ENCODE measurements at regions not wholly inside any gene's neighbourhood (a gene's known extent, or its start where the extent isn't known, plus 50 kb on each side); places are given as distances from the start of the nearest gene placed in this dataset.

DNA sequence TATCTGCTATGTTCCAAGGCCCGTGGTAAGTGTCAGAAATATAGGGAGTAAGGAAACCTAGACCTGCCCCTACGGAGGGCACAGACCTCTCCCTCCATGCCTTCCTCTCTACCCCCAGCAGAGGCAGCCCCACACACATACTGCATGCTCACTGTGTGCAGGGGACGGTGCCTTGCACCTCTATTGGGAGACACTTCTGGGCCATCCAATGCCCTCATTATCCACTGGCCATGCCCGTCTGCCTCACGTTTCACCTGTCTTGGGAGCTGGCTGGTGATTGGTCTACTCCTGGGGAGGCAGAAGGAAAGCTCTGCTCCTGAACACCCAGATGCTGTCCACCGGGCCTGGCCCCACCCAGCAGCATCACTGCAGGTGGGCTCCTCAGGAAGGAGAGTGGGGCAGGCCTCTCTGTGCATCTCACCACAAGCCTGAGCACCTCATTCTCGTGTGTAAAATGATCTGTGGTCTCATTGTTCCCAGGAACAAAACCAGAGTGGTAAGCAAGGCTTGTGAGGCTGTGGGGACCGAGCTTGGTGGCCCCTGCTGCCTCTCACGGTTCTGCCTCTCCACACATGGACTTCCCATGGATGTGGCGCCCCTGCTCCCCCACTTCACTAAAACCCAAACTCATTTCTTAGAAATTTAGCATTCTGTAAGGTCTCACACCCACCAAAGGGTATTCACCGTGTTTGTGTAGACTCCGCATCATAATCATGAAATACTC, 312.5 kb upstream of the HS6ST1 start:
- no peaks in the 10 kb centered on the region for H3K9me3 ChIP-seq (ENCODE audit: insufficient read depth, low read depth)
- no peaks in the 10 kb centered on the region for H3K4me1 ChIP-seq (replicated peaks; ENCODE audit: insufficient read depth)
- H3K79me2 ChIP-seq (ENCODE audit: low read depth) = no peaks in the 10 kb centered on the region
- H3K4me3 ChIP-seq = no peak overlapping the region
- peaks cover 19% of the 10 kb centered on the region; the same call in 1 of the 2 replicates for H3K27me3 ChIP-seq (ENCODE audit: insufficient read depth, low read depth)
- H3K27ac ChIP-seq = no peak overlapping the region
- no peaks in the 10 kb centered on the region for H3K9me2 ChIP-seq (ENCODE audit: insufficient read depth)
- no peak overlapping the region for H3K4me2 ChIP-seq
- intact Hi-C loops (cut with micrococcal nuclease; ENCODE audit: unreplicated experiment) = no loop called here
- no peaks in the 10 kb centered on the region for H4K20me1 ChIP-seq (ENCODE audit: insufficient read depth)
- H2AFZ ChIP-seq = no peak overlapping the region
- TF ChIP-seq EZH2 (IDR thresholded peaks at IDR 0.05; ENCODE audit: low read depth) (no peak), CTCF (conservative IDR thresholded peaks at IDR 0.05) (no peak)
- BruUV-seq (replicated peaks) = no TSS peak
- ChIA-PET POLR2A (ENCODE audit: unreplicated experiment) (no interaction called here), CTCF (no interaction called here)
- H3K36me3 ChIP-seq (ENCODE audit: low read depth) = no peaks in the 10 kb centered on the region
- no peaks in the 10 kb centered on the region for H3F3A ChIP-seq (ENCODE audit: insufficient read depth, low read depth)
- no peak for DNase-seq

- DNase-seq = no peak
- TF ChIP-seq CTCF (conservative IDR thresholded peaks at IDR 0.05) (no peak), EZH2 (IDR thresholded peaks at IDR 0.05; ENCODE audit: low read depth) (no peak)
- H3K79me2 ChIP-seq (ENCODE audit: low read depth) = no peaks in the 10 kb centered on the region
- H3K27ac ChIP-seq = no peak overlapping the region
- no peaks in the 10 kb centered on the region for H3F3A ChIP-seq (ENCODE audit: insufficient read depth, low read depth)
- intact Hi-C loops (cut with micrococcal nuclease; ENCODE audit: unreplicated experiment) = no loop called here
- no peak overlapping the region for H3K4me2 ChIP-seq
- H3K9me3 ChIP-seq (ENCODE audit: insufficient read depth, low read depth) = no peaks in the 10 kb centered on the region
- no peaks in the 10 kb centered on the region for H3K9me2 ChIP-seq (ENCODE audit: insufficient read depth)
- H3K36me3 ChIP-seq (ENCODE audit: low read depth) = no peaks in the 10 kb centered on the region
- no peak overlapping the region for H3K4me3 ChIP-seq
- no peak overlapping the region for H2AFZ ChIP-seq
- ChIA-PET CTCF (no interaction called here), POLR2A (ENCODE audit: unreplicated experiment) (no interaction called here)
- no peaks in the 10 kb centered on the region for H4K20me1 ChIP-seq (ENCODE audit: insufficient read depth)
- no TSS peak for BruUV-seq (replicated peaks)
- no peaks in the 10 kb centered on the region for H3K4me1 ChIP-seq (replicated peaks; ENCODE audit: insufficient read depth)
- peaks cover 19% of the 10 kb centered on the region; the same call in 1 of the 2 replicates for H3K27me3 ChIP-seq (ENCODE audit: insufficient read depth, low read depth)
These were observed 313.2 kb upstream of the HS6ST1 start for GRCh38 chr2:128631698-128632500.

DNA sequence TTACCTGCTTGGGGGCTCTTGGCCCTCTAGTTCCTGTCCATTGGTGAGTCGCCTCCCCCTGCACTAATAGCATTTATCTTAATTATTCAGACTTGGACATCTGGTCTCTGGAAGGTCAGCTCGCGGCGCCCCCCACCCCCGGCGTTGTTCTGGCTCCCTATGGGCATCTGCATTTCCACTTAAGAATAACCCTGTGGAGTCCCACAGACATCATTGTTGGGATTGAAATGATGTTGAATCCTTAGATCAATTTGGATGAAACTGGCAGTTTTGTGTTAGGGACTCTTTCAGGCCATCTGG, 313.8 kb upstream of the HS6ST1 start:
- Histone ChIP-seq H3K79me2 (ENCODE audit: low read depth) (no peaks in the 10 kb centered on the region), H3K9me3 (ENCODE audit: insufficient read depth, low read depth) (no peaks in the 10 kb centered on the region), H3K4me2 (no peak overlapping the region), H3F3A (ENCODE audit: insufficient read depth, low read depth) (no peaks in the 10 kb centered on the region), H3K4me1 (replicated peaks; ENCODE audit: insufficient read depth) (no peaks in the 10 kb centered on the region), H3K4me3 (no peak overlapping the region), H3K27me3 (ENCODE audit: insufficient read depth, low read depth) (peaks cover 19% of the 10 kb centered on the region; the same call in 1 of the 2 replicates), H3K9me2 (ENCODE audit: insufficient read depth) (no peaks in the 10 kb centered on the region), H2AFZ (no peak overlapping the region), H3K27ac (no peak overlapping the region), H3K36me3 (ENCODE audit: low read depth) (no peaks in the 10 kb centered on the region), H4K20me1 (ENCODE audit: insufficient read depth) (no peaks in the 10 kb centered on the region)
- CTCF ChIA-PET = no interaction called here
- no peak for DNase-seq
- TF ChIP-seq EZH2 (IDR thresholded peaks at IDR 0.05; ENCODE audit: low read depth) = no peak
- TF ChIP-seq CTCF (conservative IDR thresholded peaks at IDR 0.05) = no peak
- POLR2A ChIA-PET (ENCODE audit: unreplicated experiment) = no interaction called here
- no TSS peak for BruUV-seq (replicated peaks)
- intact Hi-C loops (cut with micrococcal nuclease; ENCODE audit: unreplicated experiment) = no loop called here
